BJ (cell line): ENCODE measurements at regions not wholly inside any gene's neighbourhood (a gene's known extent, or its start where the extent isn't known, plus 50 kb on each side); places are given as distances from the start of the nearest gene placed in this dataset.
"Not testable (repeated sequence)": the region's sequence is repeated elsewhere in the genome, so short reads cannot be mapped to it uniquely, and the experiment has no call there.

Experiments
- CTCF ChIA-PET: fragments of 350-600 bp; formaldehyde crosslinking; extraction: SDS; loops from one replicate; lab custom pipeline; 2021; ENCODE audit warnings: antibody characterized with exemption, inconsistent platforms; lab: Yijun Ruan, JAX
- POLR2A ChIA-PET: fragments of 300-600 bp; sonication (Branson Sonifier 250); formaldehyde crosslinking; extraction: SDS; loops from one replicate; lab custom pipeline; 2021; ENCODE audit warnings: antibody characterized with exemption; lab: Charles Lee
- DNase-seq: peaks from one replicate; pipeline ENCODE4 v3.0.0-alpha.2; 2011; ENCODE audit warnings: low read depth
- H3K27me3 ChIP-seq: 2 replicates; pipeline ENCODE4 v1.6.0; 2011; ENCODE audit warnings: low read length; ENCODE audit not compliant: control insufficient read depth, insufficient read depth
- H3K36me3 ChIP-seq: 2 replicates; pipeline ENCODE4 v1.5.1; 2011; ENCODE audit warnings: low read length; ENCODE audit not compliant: control insufficient read depth, insufficient read depth
- H3K4me3 ChIP-seq: 2 replicates; pipeline ENCODE4 v1.5.1; 2011; ENCODE audit warnings: low read depth, mild to moderate bottlenecking, control low read depth, low read length
- TF ChIP-seq, protein P1 (sequence below): IDR thresholded peaks from 2 replicates; pipeline ENCODE4 v1.5.1; 2011; ENCODE audit warnings: low read depth, mild to moderate bottlenecking, control low read depth, inconsistent platforms, low read length, moderate library complexity; ENCODE audit not compliant: insufficient read depth

GRCh38 chr14:105700146-105700545 lies 173.8 kb downstream of the TMEM121 start:
- POLR2A ChIA-PET, H3K27me3 ChIP-seq, DNase-seq, CTCF ChIA-PET, H3K4me3 ChIP-seq, H3K36me3 ChIP-seq: not testable (repeated sequence)

DNA sequence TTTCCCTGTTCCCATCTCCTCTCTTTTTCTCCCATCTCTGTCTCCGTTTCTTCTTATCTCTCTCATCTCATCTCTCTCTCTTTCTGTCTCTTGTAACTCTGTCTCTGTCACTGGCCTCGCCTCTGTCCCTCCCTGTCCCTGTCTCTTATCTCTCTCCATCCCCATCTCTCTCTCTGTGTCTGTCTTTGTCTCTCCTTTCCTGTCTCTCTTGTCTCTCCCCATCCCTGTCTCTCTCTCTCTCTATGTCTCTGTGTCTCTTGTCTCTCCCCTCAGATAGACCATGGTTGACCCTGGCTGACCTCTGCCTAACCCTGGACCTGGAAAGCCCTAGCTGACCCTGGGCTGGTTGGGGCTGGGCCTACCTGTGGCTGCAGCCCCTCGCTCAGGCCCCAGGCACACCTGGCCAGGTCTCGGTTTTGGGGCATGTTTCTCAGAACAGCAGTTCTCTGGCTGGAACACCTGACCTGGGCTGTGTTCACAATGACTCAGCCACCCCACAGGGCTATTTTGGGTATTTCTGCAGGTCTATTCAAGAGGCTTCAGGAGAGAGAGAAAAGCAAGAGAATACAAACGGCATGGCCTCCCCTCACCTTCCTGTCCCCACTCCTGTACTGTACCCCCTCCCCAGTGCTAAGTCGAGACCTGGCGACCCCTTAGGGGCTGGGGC lies 174.4 kb downstream of the TMEM121 start:
- CTCF ChIA-PET, result no interaction called here
- Histone ChIP-seq H3K4me3 (no peak overlapping the region), H3K27me3 (no peaks in the 10 kb centered on the region), H3K36me3 (no peaks in the 10 kb centered on the region)
- DNase-seq, result no peak
- TF ChIP-seq, protein P1, sequence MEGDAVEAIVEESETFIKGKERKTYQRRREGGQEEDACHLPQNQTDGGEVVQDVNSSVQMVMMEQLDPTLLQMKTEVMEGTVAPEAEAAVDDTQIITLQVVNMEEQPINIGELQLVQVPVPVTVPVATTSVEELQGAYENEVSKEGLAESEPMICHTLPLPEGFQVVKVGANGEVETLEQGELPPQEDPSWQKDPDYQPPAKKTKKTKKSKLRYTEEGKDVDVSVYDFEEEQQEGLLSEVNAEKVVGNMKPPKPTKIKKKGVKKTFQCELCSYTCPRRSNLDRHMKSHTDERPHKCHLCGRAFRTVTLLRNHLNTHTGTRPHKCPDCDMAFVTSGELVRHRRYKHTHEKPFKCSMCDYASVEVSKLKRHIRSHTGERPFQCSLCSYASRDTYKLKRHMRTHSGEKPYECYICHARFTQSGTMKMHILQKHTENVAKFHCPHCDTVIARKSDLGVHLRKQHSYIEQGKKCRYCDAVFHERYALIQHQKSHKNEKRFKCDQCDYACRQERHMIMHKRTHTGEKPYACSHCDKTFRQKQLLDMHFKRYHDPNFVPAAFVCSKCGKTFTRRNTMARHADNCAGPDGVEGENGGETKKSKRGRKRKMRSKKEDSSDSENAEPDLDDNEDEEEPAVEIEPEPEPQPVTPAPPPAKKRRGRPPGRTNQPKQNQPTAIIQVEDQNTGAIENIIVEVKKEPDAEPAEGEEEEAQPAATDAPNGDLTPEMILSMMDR, result no peak
- POLR2A ChIA-PET, result no interaction called here

DNA sequence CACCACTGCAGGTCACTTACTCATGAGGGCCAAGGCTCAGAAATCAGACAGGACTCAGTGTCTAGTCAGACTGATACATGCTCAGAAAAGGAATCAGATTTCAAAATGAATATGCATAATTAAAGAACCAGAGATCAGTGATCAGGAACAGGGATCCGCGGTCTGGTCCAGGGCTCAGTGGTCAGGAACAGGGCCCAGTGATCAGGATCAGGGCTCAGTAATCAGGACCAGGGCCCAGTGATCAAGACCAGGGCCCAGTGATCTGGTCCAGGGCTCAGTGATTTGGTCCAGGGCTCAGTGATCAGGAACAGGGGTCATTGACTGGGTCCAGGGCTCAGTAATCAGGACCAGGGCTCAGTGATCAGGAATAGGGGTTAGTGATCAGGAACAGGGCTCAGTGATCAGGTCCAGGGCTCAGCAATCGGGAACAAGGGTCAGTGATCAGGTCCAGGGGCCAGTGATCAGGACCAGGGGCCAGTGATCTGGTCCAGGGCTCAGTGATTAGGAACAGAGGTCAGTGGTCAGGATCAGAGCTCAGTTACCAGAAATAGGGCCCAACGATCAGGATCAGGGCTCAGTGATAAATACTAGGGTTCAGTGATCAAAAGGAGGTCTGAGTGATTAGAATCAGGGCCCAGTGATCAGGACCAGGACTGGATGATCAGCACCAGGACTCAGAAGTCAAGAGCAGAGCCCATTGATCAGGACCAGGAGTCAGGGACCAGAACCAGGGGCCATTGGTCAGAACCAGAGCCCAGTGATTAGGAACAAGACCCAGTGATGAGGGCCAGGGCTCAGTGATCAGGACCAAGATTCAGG lies 175.3 kb downstream of the TMEM121 start:
- TF ChIP-seq, protein P1, result no peak
- DNase-seq, result no peak
- Histone ChIP-seq H3K27me3 (no peaks in the 10 kb centered on the region), H3K36me3 (no peaks in the 10 kb centered on the region), H3K4me3 (no peak overlapping the region)
- ChIA-PET CTCF (no interaction called here), POLR2A (no interaction called here)

- TF ChIP-seq, protein P1, result no peak
- no peaks in the 10 kb centered on the region for H3K36me3 ChIP-seq
- CTCF ChIA-PET, result no interaction called here
- POLR2A ChIA-PET, result no interaction called here
- H3K4me3 ChIP-seq, result no peak overlapping the region
- no peaks in the 10 kb centered on the region for H3K27me3 ChIP-seq
- no peak for DNase-seq
These were observed 176.0 kb downstream of the TMEM121 start for GRCh38 chr14:105702275-105702817.

DNA sequence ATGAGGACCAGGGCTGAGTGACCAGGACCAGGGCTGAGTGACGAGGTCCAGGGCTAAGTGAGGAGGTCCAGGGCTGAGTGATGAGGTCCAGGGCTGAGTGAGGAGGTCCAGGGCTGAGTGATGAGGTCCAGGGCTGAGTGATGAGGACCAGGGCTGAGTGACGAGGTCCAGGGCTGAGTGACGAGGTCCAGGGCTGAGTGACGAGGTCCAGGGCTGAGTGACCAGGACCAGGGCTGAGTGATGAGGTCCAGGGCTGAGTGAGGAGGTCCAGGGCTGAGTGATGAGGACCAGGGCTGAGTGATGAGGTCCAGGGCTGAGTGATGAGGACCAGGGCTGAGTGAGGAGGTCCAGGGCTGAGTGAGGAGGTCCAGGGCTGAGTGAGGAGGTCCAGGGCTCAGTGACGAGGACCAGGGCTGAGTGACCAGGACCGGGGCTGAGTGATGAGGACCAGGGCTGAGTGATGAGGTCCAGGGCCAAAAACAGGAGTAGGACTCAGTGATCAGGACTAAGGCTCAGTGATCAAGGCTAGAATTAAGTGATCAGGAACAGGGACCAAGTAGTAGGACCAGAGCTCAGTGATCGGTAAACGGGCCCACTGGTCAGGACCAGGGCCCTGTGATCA lies 176.8 kb downstream of the TMEM121 start:
- CTCF ChIA-PET, H3K36me3 ChIP-seq, DNase-seq, POLR2A ChIA-PET, H3K27me3 ChIP-seq, H3K4me3 ChIP-seq: not testable (repeated sequence)

- H3K36me3 ChIP-seq, DNase-seq, POLR2A ChIA-PET, H3K4me3 ChIP-seq, CTCF ChIA-PET, H3K27me3 ChIP-seq: not testable (repeated sequence)
These were observed 177.7 kb downstream of the TMEM121 start for GRCh38 chr14:105704091-105704490.

DNA sequence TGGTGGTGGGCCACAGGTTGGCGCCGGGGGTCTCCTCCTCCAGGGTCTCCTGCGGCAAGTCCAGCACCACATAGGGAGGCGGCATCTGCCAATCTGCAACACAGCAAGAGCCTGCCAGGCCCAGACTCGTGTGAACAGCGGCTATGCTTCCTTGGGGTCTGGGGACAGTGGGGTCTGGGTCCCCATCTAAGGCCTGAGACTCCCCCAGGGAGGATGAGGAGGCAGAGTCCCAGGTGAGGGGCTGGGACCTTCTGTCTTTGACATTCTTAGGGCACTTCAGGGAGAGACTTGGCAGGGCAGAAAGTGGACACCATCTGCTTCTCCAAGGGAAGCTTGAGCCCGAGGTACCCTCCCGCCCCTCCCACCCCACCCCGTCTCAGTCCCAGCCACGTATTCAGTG lies 178.1 kb downstream of the TMEM121 start:
- H3K27me3 ChIP-seq, H3K36me3 ChIP-seq, H3K4me3 ChIP-seq, POLR2A ChIA-PET, CTCF ChIA-PET, DNase-seq: not testable (repeated sequence)

- H3K36me3 ChIP-seq, H3K4me3 ChIP-seq, POLR2A ChIA-PET, CTCF ChIA-PET, DNase-seq, H3K27me3 ChIP-seq: not testable (repeated sequence)
These were observed 179.1 kb downstream of the TMEM121 start for GRCh38 chr14:105705512-105705861.

GRCh38 chr14:105705862-105706700 lies 179.7 kb downstream of the TMEM121 start:
- H3K27me3 ChIP-seq, POLR2A ChIA-PET, DNase-seq, CTCF ChIA-PET, H3K36me3 ChIP-seq, H3K4me3 ChIP-seq: not testable (repeated sequence)
